GM12878 (cell line): ENCODE measurements at regions not wholly inside any gene's neighbourhood (a gene's known extent, or its start where the extent isn't known, plus 50 kb on each side); places are given as distances from the start of the nearest gene placed in this dataset.

Experiments
- ATAC-seq: fragments of 200-7000 bp; cut with Tn5 transposase; 3 replicates; pipeline ENCODE4 v1.9.1; 2020; ENCODE audit warnings: mild to moderate bottlenecking, moderate library complexity
- BruUV-seq: library from RNA; stranded (reverse); fragments of 400-500 nt; replicated peaks from 2 replicates; lab custom pipeline; 2021; lab: Mats Ljungman, UMichigan
- CTCF ChIA-PET: fragments of 300-600 bp; sonication (Branson Sonifier 250); formaldehyde crosslinking; extraction: SDS; loops from one replicate; lab custom pipeline; 2021; ENCODE audit warnings: inconsistent platforms; lab: Yijun Ruan, JAX
- POLR2A ChIA-PET: fragments of 350-600 bp; formaldehyde crosslinking; extraction: SDS; loops from one replicate; lab custom pipeline; 2021; ENCODE audit warnings: inconsistent platforms; lab: Charles Lee
- RAD21 ChIA-PET: fragments of 300-600 bp; sonication (Branson Sonifier 250); formaldehyde crosslinking; loops from one replicate; lab custom pipeline; 2023; ENCODE audit warnings: antibody characterized with exemption; ENCODE audit not compliant: unreplicated experiment; lab: Charles Lee
- SMC1A ChIA-PET: fragments of 300-600 bp; sonication (Branson Sonifier 250); formaldehyde crosslinking; loops from one replicate; lab custom pipeline; 2023; ENCODE audit not compliant: unreplicated experiment, uncharacterized antibody; lab: Charles Lee
- DNase-seq: peaks from one replicate; pipeline ENCODE4 v3.0.0-alpha.2; 2011; ENCODE audit warnings: low read depth, low spot score
- FAIRE-seq: peaks from 3 replicates; lab custom pipeline; 2011; peaks lifted over from hg19 to GRCh38; lab: Jason Lieb, UNC
- H2AFZ ChIP-seq: 2 replicates; pipeline ENCODE4 v1.6.0; 2011; ENCODE audit warnings: low read depth, low read length, control low read depth; ENCODE audit not compliant: control insufficient read depth
- H3K27ac ChIP-seq: 2 replicates; pipeline ENCODE4 v1.5.1; 2011; ENCODE audit warnings: control low read depth; ENCODE audit not compliant: control insufficient read depth, insufficient read depth
- H3K27me3 ChIP-seq, 2 experiments: replicated peaks in 1 of 2; 2 replicates each; pipeline versions ENCODE4 v1.6.0 to v1.6.1; 2011; ENCODE audit warnings: low read length in 1 of 2; ENCODE audit not compliant: control insufficient read depth in 2 of 2, insufficient read depth in 2 of 2
- H3K36me3 ChIP-seq, 2 experiments: 2 replicates each; pipeline ENCODE4 v1.5.1; 2011; ENCODE audit warnings: low read length in 1 of 2; ENCODE audit not compliant: control insufficient read depth in 2 of 2, insufficient read depth in 2 of 2
- H3K4me1 ChIP-seq: 2 replicates; pipeline ENCODE4 v1.6.1; 2011; ENCODE audit warnings: mild to moderate bottlenecking, low read length, moderate library complexity, mixed read lengths; ENCODE audit not compliant: control insufficient read depth, insufficient read depth
- H3K4me2 ChIP-seq: 2 replicates; pipeline ENCODE4 v1.6.0; 2011; ENCODE audit warnings: control low read depth; ENCODE audit not compliant: control insufficient read depth, insufficient read depth
- H3K4me3 ChIP-seq: fragments of 200-600 bp; sonication (generic); 2 replicates; pipeline ENCODE4 v1.5.1; 2016
- H3K79me2 ChIP-seq: 2 replicates; pipeline ENCODE4 v1.6.0; 2011; ENCODE audit warnings: low read length; ENCODE audit not compliant: control insufficient read depth, insufficient read depth
- H3K9ac ChIP-seq: 2 replicates; pipeline ENCODE4 v1.8.0; 2011; ENCODE audit warnings: low read length, control low read depth, mixed read lengths; ENCODE audit not compliant: control insufficient read depth, insufficient read depth
- H3K9me3 ChIP-seq: replicated peaks from 3 replicates; pipeline ENCODE4 v1.5.1; 2011; ENCODE audit warnings: mild to moderate bottlenecking, low read length; ENCODE audit not compliant: control insufficient read depth, insufficient read depth
- H4K20me1 ChIP-seq: 2 replicates; pipeline ENCODE4 v1.6.0; 2011; ENCODE audit not compliant: control insufficient read depth, insufficient read depth
- BHLHE40 ChIP-seq, 2 experiments: fragments of 450-650 bp in 1 of 2; IDR thresholded peaks; 2 replicates each; pipeline ENCODE4 v1.6.1; 2011 to 2017; ENCODE audit warnings: low read depth in 2 of 2, borderline replicate concordance in 1 of 2, improper control_type of control experiment in 1 of 2, low read length in 1 of 2, mild to moderate bottlenecking in 1 of 2
- BRCA1 ChIP-seq: IDR thresholded peaks from 2 replicates; pipeline ENCODE4 v1.6.1; 2011; ENCODE audit warnings: low read depth, low read length, improper control_type of control experiment
- CBX5 ChIP-seq: sonication (generic); IDR thresholded peaks from 2 replicates; pipeline ENCODE4 v1.6.1; 2016; ENCODE audit warnings: low read depth, moderate library complexity, mild to moderate bottlenecking, inconsistent platforms
- CHD1 ChIP-seq: IDR thresholded peaks from 2 replicates; pipeline ENCODE4 v1.6.1; 2012; ENCODE audit warnings: low read depth, low read length, improper control_type of control experiment
- CHD2 ChIP-seq: IDR thresholded peaks from 2 replicates; pipeline ENCODE4 v1.6.1; 2011; ENCODE audit warnings: low read depth, low read length, improper control_type of control experiment, borderline replicate concordance
- CTCF ChIP-seq, 3 experiments: IDR thresholded peaks in 2 of 3; conservative IDR thresholded peaks in 1 of 3; 2 replicates each; pipeline ENCODE4 v1.5.1; 2011; ENCODE audit warnings: low read depth in 3 of 3, low read length in 3 of 3, mild to moderate bottlenecking in 3 of 3, control low read depth in 2 of 3, moderate library complexity in 2 of 3, inconsistent platforms in 1 of 3, mixed read lengths in 1 of 3; ENCODE audit not compliant: control insufficient read depth in 2 of 3, insufficient read depth in 1 of 3; ENCODE audit errors: extremely low read depth in 1 of 3
- ESRRA ChIP-seq: IDR thresholded peaks from 2 replicates; pipeline ENCODE4 v1.6.1; 2012; ENCODE audit warnings: mild to moderate bottlenecking, low read length, improper control_type of control experiment
- FOXK2 ChIP-seq: fragments of 450-650 bp; IDR thresholded peaks from 2 replicates; pipeline ENCODE4 v1.6.1; 2017; ENCODE audit warnings: mild to moderate bottlenecking, moderate library complexity
- IKZF1 ChIP-seq: fragments of 450-650 bp; conservative IDR thresholded peaks from 2 replicates; pipeline ENCODE4 v1.6.1; 2017; ENCODE audit warnings: antibody characterized with exemption, mild to moderate bottlenecking
- IKZF2 ChIP-seq, 2 experiments: fragments of 450-650 bp; IDR thresholded peaks; 2 replicates each; pipeline ENCODE4 v1.6.1; 2017; ENCODE audit warnings: mild to moderate bottlenecking in 2 of 2, moderate library complexity in 2 of 2
- JUNB ChIP-seq: IDR thresholded peaks from 2 replicates; pipeline ENCODE4 v1.6.1; 2016; ENCODE audit warnings: antibody characterized with exemption, mild to moderate bottlenecking
- TBL1XR1 ChIP-seq: IDR thresholded peaks from 2 replicates; pipeline ENCODE4 v1.6.1; 2012; ENCODE audit warnings: low read depth, low read length, improper control_type of control experiment
- WGBS: methylation state at CpG from one replicate; pipeline ENCODE4 v1.1.6; 2016; ENCODE audit warnings: low lambda C conversion rate; ENCODE audit not compliant: insufficient replicate concordance, insufficient coverage; ENCODE audit errors: missing lambda C conversion rate; 5-methylcytosine and 5-hydroxymethylcytosine counted together
- in situ Hi-C: fragments of 300-500 bp; cut with MboI; formaldehyde crosslinking; loops from 9 replicates; pipeline ENCODE4 v1.14.3; 2018; ENCODE audit warnings: mixed read lengths
- intact Hi-C: fragments of 100-400 bp; cut with micrococcal nuclease; formaldehyde crosslinking; loops from one replicate; pipeline ENCODE4 v1.14.2; 2022; ENCODE audit not compliant: unreplicated experiment
- TF ChIP-seq, protein P1 (sequence below): fragments of 450-650 bp; conservative IDR thresholded peaks from 2 replicates; pipeline ENCODE4 v1.6.1; 2017; ENCODE audit warnings: mild to moderate bottlenecking, moderate library complexity
- TF ChIP-seq, protein P2 (sequence below): IDR thresholded peaks from 2 replicates; pipeline ENCODE4 v1.6.1; 2012; ENCODE audit warnings: low read depth, low read length, improper control_type of control experiment
- TF ChIP-seq, protein P3 (sequence below): fragments of 450-650 bp; IDR thresholded peaks from 2 replicates; pipeline ENCODE4 v1.6.1; 2016; ENCODE audit warnings: mild to moderate bottlenecking, moderate library complexity, borderline replicate concordance

DNA sequence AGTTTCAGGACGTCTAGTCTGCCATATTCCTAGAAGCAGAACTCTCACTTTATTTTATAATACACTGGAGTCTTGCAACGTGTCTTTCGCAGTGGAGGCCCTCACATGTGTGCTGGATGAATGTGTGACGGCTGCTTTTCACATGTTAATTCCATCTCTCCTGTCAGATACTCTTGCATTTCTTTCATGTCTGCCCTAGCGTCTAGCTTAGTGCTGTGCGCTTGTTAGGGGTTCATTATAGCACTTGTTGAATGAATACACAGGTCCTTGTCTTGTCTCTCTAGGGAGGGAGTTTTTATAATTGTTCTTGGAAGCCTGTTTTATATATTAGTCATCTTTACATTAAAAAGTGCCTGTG, 94.4 kb downstream of the MAP3K8 start:
- intact Hi-C loops (loop anchor here (2.0 kb wide), 2 partner anchors 18 to 32 kb away; no protein-coding TSS in a partner anchor), in situ Hi-C loops (no loop called here)
- ChIA-PET RAD21 (interaction anchor here (0.7 to 11.4 kb wide), 8 partner anchors 23 to 110 kb away, joined by 3 to 198 read pairs (median 20); partner anchors contain the start of gene MAP3K8), POLR2A (interaction anchor here (0.6 to 11.0 kb wide), 6 partner anchors 12 to 115 kb away, joined by 3 to 113 read pairs (median 4); partner anchors contain the start of gene MAP3K8), SMC1A (interaction anchor here (0.9 to 12.4 kb wide), 8 partner anchors 15 to 111 kb away, joined by 3 to 284 read pairs (median 82); partner anchors contain the start of gene MAP3K8), CTCF (interaction anchor here (0.8 to 10.6 kb wide), 13 partner anchors 9 to 111 kb away, joined by 3 to 217 read pairs (median 3); partner anchors contain the start of gene MAP3K8)
- Histone ChIP-seq H3K27me3 (no peaks in the 10 kb centered on the region), H4K20me1 (no peaks in the 10 kb centered on the region), H3K27ac (0 out of 2 replicates have a peak overlapping the region, but pooled peaks have one; percentile 38), H3K9me3 (no peaks in the 10 kb centered on the region), H2AFZ (no peak overlapping the region), H3K79me2 (no peaks in the 10 kb centered on the region), H3K4me1 (peaks cover 33% of the 10 kb centered on the region), H3K9ac (no peak overlapping the region; the same call in 1 of the 2 replicates), H3K36me3 (no peaks in the 10 kb centered on the region), H3K4me2 (no peak overlapping the region), H3K4me3 (no peak overlapping the region)
- no peak for FAIRE-seq
- DNase-seq = no peak
- no peak for ATAC-seq
- no TSS peak for BruUV-seq
- 74% methylated on average over 6 of the region's 6 CpGs for WGBS
- no peak for TF ChIP-seq JUNB
- TF ChIP-seq, protein P1, sequence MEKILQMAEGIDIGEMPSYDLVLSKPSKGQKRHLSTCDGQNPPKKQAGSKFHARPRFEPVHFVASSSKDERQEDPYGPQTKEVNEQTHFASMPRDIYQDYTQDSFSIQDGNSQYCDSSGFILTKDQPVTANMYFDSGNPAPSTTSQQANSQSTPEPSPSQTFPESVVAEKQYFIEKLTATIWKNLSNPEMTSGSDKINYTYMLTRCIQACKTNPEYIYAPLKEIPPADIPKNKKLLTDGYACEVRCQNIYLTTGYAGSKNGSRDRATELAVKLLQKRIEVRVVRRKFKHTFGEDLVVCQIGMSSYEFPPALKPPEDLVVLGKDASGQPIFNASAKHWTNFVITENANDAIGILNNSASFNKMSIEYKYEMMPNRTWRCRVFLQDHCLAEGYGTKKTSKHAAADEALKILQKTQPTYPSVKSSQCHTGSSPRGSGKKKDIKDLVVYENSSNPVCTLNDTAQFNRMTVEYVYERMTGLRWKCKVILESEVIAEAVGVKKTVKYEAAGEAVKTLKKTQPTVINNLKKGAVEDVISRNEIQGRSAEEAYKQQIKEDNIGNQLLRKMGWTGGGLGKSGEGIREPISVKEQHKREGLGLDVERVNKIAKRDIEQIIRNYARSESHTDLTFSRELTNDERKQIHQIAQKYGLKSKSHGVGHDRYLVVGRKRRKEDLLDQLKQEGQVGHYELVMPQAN = no peak
- no peak for TF ChIP-seq IKZF2 (IDR thresholded peaks at IDR 0.05)
- no peak for TF ChIP-seq FOXK2
- TF ChIP-seq, protein P2, sequence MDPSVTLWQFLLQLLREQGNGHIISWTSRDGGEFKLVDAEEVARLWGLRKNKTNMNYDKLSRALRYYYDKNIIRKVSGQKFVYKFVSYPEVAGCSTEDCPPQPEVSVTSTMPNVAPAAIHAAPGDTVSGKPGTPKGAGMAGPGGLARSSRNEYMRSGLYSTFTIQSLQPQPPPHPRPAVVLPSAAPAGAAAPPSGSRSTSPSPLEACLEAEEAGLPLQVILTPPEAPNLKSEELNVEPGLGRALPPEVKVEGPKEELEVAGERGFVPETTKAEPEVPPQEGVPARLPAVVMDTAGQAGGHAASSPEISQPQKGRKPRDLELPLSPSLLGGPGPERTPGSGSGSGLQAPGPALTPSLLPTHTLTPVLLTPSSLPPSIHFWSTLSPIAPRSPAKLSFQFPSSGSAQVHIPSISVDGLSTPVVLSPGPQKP = no peak
- no peak for TF ChIP-seq TBL1XR1
- no peak for TF ChIP-seq CTCF (IDR thresholded peaks at IDR 0.05 in 2 of 3, conservative IDR thresholded peaks at IDR 0.05 in 1 of 3; ENCODE audit: control insufficient read depth in 2 of 3, extremely low read depth in 1 of 3, insufficient read depth in 1 of 3, low read depth in 3 of 3, low read length in 3 of 3)
- TF ChIP-seq, protein P3, sequence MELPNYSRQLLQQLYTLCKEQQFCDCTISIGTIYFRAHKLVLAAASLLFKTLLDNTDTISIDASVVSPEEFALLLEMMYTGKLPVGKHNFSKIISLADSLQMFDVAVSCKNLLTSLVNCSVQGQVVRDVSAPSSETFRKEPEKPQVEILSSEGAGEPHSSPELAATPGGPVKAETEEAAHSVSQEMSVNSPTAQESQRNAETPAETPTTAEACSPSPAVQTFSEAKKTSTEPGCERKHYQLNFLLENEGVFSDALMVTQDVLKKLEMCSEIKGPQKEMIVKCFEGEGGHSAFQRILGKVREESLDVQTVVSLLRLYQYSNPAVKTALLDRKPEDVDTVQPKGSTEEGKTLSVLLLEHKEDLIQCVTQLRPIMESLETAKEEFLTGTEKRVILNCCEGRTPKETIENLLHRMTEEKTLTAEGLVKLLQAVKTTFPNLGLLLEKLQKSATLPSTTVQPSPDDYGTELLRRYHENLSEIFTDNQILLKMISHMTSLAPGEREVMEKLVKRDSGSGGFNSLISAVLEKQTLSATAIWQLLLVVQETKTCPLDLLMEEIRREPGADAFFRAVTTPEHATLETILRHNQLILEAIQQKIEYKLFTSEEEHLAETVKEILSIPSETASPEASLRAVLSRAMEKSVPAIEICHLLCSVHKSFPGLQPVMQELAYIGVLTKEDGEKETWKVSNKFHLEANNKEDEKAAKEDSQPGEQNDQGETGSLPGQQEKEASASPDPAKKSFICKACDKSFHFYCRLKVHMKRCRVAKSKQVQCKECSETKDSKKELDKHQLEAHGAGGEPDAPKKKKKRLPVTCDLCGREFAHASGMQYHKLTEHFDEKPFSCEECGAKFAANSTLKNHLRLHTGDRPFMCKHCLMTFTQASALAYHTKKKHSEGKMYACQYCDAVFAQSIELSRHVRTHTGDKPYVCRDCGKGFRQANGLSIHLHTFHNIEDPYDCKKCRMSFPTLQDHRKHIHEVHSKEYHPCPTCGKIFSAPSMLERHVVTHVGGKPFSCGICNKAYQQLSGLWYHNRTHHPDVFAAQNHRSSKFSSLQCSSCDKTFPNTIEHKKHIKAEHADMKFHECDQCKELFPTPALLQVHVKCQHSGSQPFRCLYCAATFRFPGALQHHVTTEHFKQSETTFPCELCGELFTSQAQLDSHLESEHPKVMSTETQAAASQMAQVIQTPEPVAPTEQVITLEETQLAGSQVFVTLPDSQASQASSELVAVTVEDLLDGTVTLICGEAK = no peak
- TF ChIP-seq BRCA1 = no peak
- TF ChIP-seq CBX5 = no peak
- no peak for TF ChIP-seq CHD1
- no peak for TF ChIP-seq IKZF1
- no peak for TF ChIP-seq BHLHE40 (IDR thresholded peaks at IDR 0.05; ENCODE audit: borderline replicate concordance in 1 of 2, low read depth in 2 of 2, low read length in 1 of 2)
- TF ChIP-seq CHD2 = no peak
- no peak for TF ChIP-seq ESRRA
